Psoas muscle (tissue), 7 donors: ENCODE measurements at regions not wholly inside any gene's neighbourhood (a gene's known extent, or its start where the extent isn't known, plus 50 kb on each side); places are given as distances from the start of the nearest gene placed in this dataset.
"Not testable (repeated sequence)": the region's sequence is repeated elsewhere in the genome, so short reads cannot be mapped to it uniquely, and the experiment has no call there.

Source experiments
- ATAC-seq, 4 donors: fragments of 200-7000 bp; cut with Tn5 transposase; one replicate each; pipeline ENCODE4 v1.9.1; 2020; ENCODE audit warnings: moderate library complexity in 3 of 4, mild to moderate bottlenecking in 2 of 4
- DNase-seq, 2 donors: peaks; one replicate each; pipeline ENCODE4 v3.0.0-alpha.2; 2020
- H3K27ac ChIP-seq: fragments of 200-600 bp; one replicate; pipeline ENCODE4 v1.8.0; 2022
- H3K27me3 ChIP-seq, 3 donors: fragments of 200-600 bp in 1 of 3; one replicate each; pipeline versions ENCODE4 v1.6.1 to v1.8.0; 2013 to 2022; ENCODE audit warnings: low read length in 2 of 3, mild to moderate bottlenecking in 2 of 3, moderate library complexity in 1 of 3; ENCODE audit not compliant: insufficient read depth in 3 of 3
- H3K36me3 ChIP-seq, 2 donors: fragments of 200-600 bp in 1 of 2; one replicate each; pipeline versions ENCODE4 v1.6.1 to v1.8.0; 2013 to 2022; ENCODE audit warnings: low read depth in 1 of 2, mild to moderate bottlenecking in 1 of 2, moderate library complexity in 1 of 2; ENCODE audit not compliant: insufficient read depth in 1 of 2
- H3K4me1 ChIP-seq: fragments of 200-600 bp; one replicate; pipeline ENCODE4 v1.8.0; 2022
- H3K4me3 ChIP-seq: fragments of 200-600 bp; one replicate; pipeline ENCODE4 v1.8.0; 2022; ENCODE audit warnings: mild to moderate bottlenecking
- H3K9me3 ChIP-seq: fragments of 200-600 bp; one replicate; pipeline ENCODE4 v1.8.0; 2022
- WGBS, 3 donors: extraction: QIAGEN DNeasy Blood & Tissue Kit; methylation state at CpG; one replicate each; pipeline versions ENCODE4 v1.1.6 to v1.1.7; 2013; 5-methylcytosine and 5-hydroxymethylcytosine counted together
- intact Hi-C, 2 donors: fragments of 100-400 bp; cut with DNase I; formaldehyde crosslinking; loops; one replicate each; pipeline versions ENCODE4 v1.11.0 to v1.14.2; 2022
- TF ChIP-seq, protein P1 (sequence below): fragments of 200-600 bp; IDR thresholded peaks from one replicate; pipeline ENCODE4 v1.8.0; 2022; ENCODE audit warnings: antibody characterized with exemption
- donor health status: healthy with polysubstance abuse.
- donor health status: DM: no; HTN: no; CAD: no; lungs with moderate emphysema.
- donor health status: Bipolar disorder and iron deficiency.
- donor health status: healthy.
- donor health status: DM: yes; HTN: yes; CAD: no.
- donor health status: DM: no; HTN: no; CAD: no.
- donor health status: DM: yes; HTN: yes; CAD: no.

DNA sequence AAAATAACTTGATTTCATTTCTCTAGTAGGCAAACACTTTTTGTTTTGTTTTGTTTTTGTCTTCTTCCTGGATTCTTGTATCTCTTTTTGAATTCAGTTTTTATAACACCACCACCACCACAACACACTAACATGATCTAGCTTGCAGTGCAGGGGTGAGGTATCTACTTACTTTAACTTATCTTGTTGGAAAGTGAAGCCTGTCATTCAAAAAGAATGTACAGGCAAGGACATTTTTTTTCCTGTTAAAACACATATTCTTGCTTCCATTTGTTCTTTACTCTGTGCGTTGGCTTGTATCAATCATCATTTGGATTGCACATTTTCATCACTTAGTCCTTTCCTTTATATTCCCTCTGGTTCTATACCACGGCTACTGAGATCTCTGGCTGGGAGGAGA, 824.2 kb downstream of the PLCL1 start:
- ATAC-seq = no peak

GRCh38 chr2:198622986-198623730, 818.8 kb downstream of the PLCL1 start:
- DNase-seq (no peak), ATAC-seq (no peak)
- WGBS, 3 donors = 84 to 91% (median 88%) methylated on average over 3 of the region's 3 CpGs
- Histone ChIP-seq H3K27me3 (no peaks in the 10 kb centered on the region), H3K4me1 (no peaks in the 10 kb centered on the region), H3K4me3 (no peak overlapping the region), H3K36me3 (no peaks in the 10 kb centered on the region), H3K27ac (no peak overlapping the region), H3K9me3 (no peaks in the 10 kb centered on the region)
- intact Hi-C loops = no loop called here
- TF ChIP-seq, protein P1, sequence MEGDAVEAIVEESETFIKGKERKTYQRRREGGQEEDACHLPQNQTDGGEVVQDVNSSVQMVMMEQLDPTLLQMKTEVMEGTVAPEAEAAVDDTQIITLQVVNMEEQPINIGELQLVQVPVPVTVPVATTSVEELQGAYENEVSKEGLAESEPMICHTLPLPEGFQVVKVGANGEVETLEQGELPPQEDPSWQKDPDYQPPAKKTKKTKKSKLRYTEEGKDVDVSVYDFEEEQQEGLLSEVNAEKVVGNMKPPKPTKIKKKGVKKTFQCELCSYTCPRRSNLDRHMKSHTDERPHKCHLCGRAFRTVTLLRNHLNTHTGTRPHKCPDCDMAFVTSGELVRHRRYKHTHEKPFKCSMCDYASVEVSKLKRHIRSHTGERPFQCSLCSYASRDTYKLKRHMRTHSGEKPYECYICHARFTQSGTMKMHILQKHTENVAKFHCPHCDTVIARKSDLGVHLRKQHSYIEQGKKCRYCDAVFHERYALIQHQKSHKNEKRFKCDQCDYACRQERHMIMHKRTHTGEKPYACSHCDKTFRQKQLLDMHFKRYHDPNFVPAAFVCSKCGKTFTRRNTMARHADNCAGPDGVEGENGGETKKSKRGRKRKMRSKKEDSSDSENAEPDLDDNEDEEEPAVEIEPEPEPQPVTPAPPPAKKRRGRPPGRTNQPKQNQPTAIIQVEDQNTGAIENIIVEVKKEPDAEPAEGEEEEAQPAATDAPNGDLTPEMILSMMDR = no peak

More for the DNA sequence above, 824.2 kb downstream of the PLCL1 start:
- Histone ChIP-seq H3K36me3 (no peaks in the 10 kb centered on the region), H3K4me3 (no peak overlapping the region), H3K27ac (no peak overlapping the region), H3K4me1 (no peaks in the 10 kb centered on the region), H3K9me3 (no peaks in the 10 kb centered on the region), H3K27me3 (no peaks in the 10 kb centered on the region)
- intact Hi-C loops = no loop called here
- 61 to 76% (median 63%) methylated on average over 2 of the region's 2 CpGs for WGBS, 3 donors
- TF ChIP-seq, protein P1 = no peak
- no peak for DNase-seq

DNA sequence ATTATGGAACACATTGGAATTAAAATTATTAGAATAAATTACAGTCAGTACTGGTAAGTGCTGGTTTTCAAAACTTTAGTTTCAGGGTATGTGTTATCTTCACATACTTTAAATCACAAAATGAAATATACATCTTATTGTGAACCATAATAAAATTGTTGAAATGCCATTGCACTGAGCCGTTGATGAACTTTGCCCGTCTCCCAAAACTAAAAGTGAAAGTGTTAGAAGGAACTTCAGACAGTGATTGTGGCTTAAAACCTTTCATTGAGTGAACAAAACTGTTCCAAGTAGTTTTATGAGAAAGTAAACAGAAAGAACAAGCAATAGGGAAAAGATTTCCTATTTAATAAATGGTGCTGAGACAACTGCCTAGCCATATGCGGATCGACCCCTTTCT, 811.6 kb downstream of the PLCL1 start:
- no peak overlapping the region for H3K4me3 ChIP-seq
- no peak overlapping the region for H3K27ac ChIP-seq
- H3K27me3 ChIP-seq = no peaks in the 10 kb centered on the region
- H3K9me3 ChIP-seq = no peaks in the 10 kb centered on the region
- TF ChIP-seq, protein P1 = no peak
- intact Hi-C loops = no loop called here
- H3K4me1 ChIP-seq = no peaks in the 10 kb centered on the region
- ATAC-seq (no peak), DNase-seq (no peak)
- WGBS, 3 donors = 64 to 73% (median 72%) methylated on average over 4 of the region's 4 CpGs
- no peaks in the 10 kb centered on the region for H3K36me3 ChIP-seq

DNA sequence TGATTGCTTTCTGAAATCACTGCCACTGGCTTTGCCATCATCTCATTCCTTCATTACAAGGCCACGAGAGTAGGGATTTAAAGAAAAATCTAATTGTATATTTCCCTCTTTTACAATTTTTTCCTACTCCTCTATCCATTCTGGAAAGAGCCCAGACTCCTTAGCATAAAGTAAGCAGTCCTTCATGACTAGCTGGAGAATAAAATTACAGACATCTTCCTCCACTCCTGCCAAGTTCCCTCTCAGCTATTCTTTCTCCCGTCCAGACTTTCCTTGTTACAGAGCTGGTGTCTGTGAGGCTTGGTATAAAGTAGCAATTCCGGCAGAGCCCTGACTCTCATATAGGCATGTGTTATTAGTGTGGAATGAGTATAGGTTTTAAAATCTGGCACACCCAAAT, 806.8 kb downstream of the PLCL1 start:
- ATAC-seq (no peak), DNase-seq (no peak)
- H3K4me3 ChIP-seq = no peak overlapping the region
- 63 to 66% (median 63%) methylated on average over 3 of the region's 3 CpGs for WGBS, 3 donors
- TF ChIP-seq, protein P1 = no peak
- no peaks in the 10 kb centered on the region for H3K27me3 ChIP-seq
- intact Hi-C loops = no loop called here
- H3K27ac ChIP-seq = no peak overlapping the region
- no peaks in the 10 kb centered on the region for H3K4me1 ChIP-seq
- no peaks in the 10 kb centered on the region for H3K9me3 ChIP-seq
- no peaks in the 10 kb centered on the region for H3K36me3 ChIP-seq

DNA sequence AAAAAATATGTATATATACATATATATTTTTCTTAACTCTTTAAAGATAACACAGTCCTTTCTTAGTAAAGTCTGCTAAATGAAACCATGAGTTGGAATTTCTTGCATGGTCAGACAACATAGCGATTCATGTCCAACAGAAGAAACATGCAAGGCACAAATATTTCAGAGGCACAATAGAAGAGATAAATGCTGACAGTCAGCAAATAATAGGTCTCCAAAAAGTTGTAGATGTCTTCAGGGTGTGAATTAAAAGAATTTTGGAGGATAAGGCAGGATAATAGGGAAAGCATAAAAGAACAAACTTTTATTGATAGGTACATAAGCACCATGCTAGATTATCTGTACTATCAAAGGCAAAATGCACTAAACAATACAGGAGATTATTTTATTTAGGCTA, 800.2 kb downstream of the PLCL1 start:
- Histone ChIP-seq H3K27ac (no peak overlapping the region), H3K27me3 (no peaks in the 10 kb centered on the region), H3K4me1 (no peaks in the 10 kb centered on the region), H3K9me3 (no peaks in the 10 kb centered on the region), H3K36me3 (no peaks in the 10 kb centered on the region), H3K4me3 (no peak overlapping the region)
- intact Hi-C loops = no loop called here
- no peak for DNase-seq
- no peak for ATAC-seq
- WGBS, 3 donors = 95 to 99% (median 97%) methylated on average over 1 of the region's 1 CpG
- TF ChIP-seq, protein P1 = no peak

DNA sequence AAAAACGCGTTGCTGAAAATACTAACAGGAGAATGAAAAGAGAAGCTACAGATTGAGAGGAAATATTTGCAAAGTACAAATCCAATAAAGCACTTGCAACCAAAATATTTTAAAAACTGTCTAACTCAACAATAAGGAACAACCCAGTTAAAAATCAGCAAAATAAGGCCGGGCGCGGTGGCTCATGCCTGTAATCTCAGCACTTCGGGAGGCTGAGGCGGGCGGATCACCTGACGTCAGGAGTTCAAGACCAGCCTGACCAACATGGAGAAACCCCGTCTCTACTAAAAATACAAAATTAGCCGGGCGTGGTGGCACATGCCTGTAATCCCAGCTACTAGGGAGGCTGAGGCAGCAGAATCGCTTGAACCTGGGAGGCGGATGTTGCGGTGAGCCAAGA, 798.6 kb downstream of the PLCL1 start:
- ATAC-seq, H3K27me3 ChIP-seq, H3K9me3 ChIP-seq, H3K4me1 ChIP-seq, H3K27ac ChIP-seq, H3K4me3 ChIP-seq, DNase-seq, intact Hi-C loops, H3K36me3 ChIP-seq: not testable (repeated sequence)
- WGBS, 3 donors = 95 to 97% (median 96%) methylated on average over 15 of the region's 15 CpGs
